ENCODE measurements at regions not wholly inside any gene's neighbourhood (a gene's known extent, or its start where the extent isn't known, plus 50 kb on each side); places are given as distances from the start of the nearest gene placed in this dataset.

- no peak for TF ChIP-seq CTCF (conservative IDR thresholded peaks at IDR 0.05; ENCODE audit: control insufficient read depth, insufficient read depth, low read depth, low read length)
- no peak for DNase-seq (ENCODE audit: low read depth)
- no peak overlapping the region for H3K4me3 ChIP-seq (ENCODE audit: control insufficient read depth, low read depth, low read length)
Observed at GRCh38 chr3:31133541-31133940, 239.1 kb upstream of the GADL1 start.

GRCh38 chr3:31135546-31135945 lies 241.1 kb upstream of the GADL1 start:
- DNase-seq (ENCODE audit: low read depth), result no peak
- no peak overlapping the region for H3K4me3 ChIP-seq (ENCODE audit: control insufficient read depth, low read depth, low read length)
- no peak for TF ChIP-seq CTCF (conservative IDR thresholded peaks at IDR 0.05; ENCODE audit: control insufficient read depth, insufficient read depth, low read depth, low read length)

- no peak overlapping the region for H3K4me3 ChIP-seq (ENCODE audit: control insufficient read depth, low read depth, low read length)
- no peak for DNase-seq (ENCODE audit: low read depth)
- no peak for TF ChIP-seq CTCF (conservative IDR thresholded peaks at IDR 0.05; ENCODE audit: control insufficient read depth, insufficient read depth, low read depth, low read length)
Observed at GRCh38 chr3:31137718-31138465, 243.4 kb upstream of the GADL1 start.

GRCh38 chr3:31140470-31140869 lies 246.0 kb upstream of the GADL1 start:
- no peak for TF ChIP-seq CTCF (conservative IDR thresholded peaks at IDR 0.05; ENCODE audit: control insufficient read depth, insufficient read depth, low read depth, low read length)
- DNase-seq (ENCODE audit: low read depth), result no peak
- H3K4me3 ChIP-seq (ENCODE audit: control insufficient read depth, low read depth, low read length), result no peak overlapping the region

- TF ChIP-seq CTCF (conservative IDR thresholded peaks at IDR 0.05; ENCODE audit: control insufficient read depth, insufficient read depth, low read depth, low read length), result no peak
- DNase-seq (ENCODE audit: low read depth), result no peak
- no peak overlapping the region for H3K4me3 ChIP-seq (ENCODE audit: control insufficient read depth, low read depth, low read length)
Observed at GRCh38 chr3:31142139-31142538, 247.7 kb upstream of the GADL1 start.

- TF ChIP-seq CTCF (conservative IDR thresholded peaks at IDR 0.05; ENCODE audit: control insufficient read depth, insufficient read depth, low read depth, low read length), result no peak
- H3K4me3 ChIP-seq (ENCODE audit: control insufficient read depth, low read depth, low read length), result no peak overlapping the region
- DNase-seq (ENCODE audit: low read depth), result no peak
Observed at GRCh38 chr3:31142543-31142942, 248.1 kb upstream of the GADL1 start.

All from fibroblast of mammary gland (primary cell).